Parathyroid adenoma (tissue), 2 donors: ENCODE measurements at regions not wholly inside any gene's neighbourhood (a gene's known extent, or its start where the extent isn't known, plus 50 kb on each side); places are given as distances from the start of the nearest gene placed in this dataset.

ENCODE experiments used
- H2AFZ ChIP-seq: fragments of 300-600 bp; sonication (generic); one replicate; pipeline ENCODE4 v1.7.0; 2017; ENCODE audit warnings: antibody characterized with exemption, mild to moderate bottlenecking
- H3K27ac ChIP-seq: fragments of 300-600 bp; sonication (generic); one replicate; pipeline ENCODE4 v1.7.0; 2017
- H3K27me3 ChIP-seq: fragments of 300-600 bp; sonication (generic); one replicate; pipeline ENCODE4 v1.7.0; 2017; ENCODE audit warnings: low read length; ENCODE audit not compliant: control insufficient read depth, insufficient read depth
- H3K36me3 ChIP-seq: fragments of 300-600 bp; sonication (generic); one replicate; pipeline ENCODE4 v1.7.0; 2017; ENCODE audit warnings: low read length; ENCODE audit not compliant: control insufficient read depth, insufficient read depth
- H3K4me1 ChIP-seq: fragments of 300-600 bp; sonication (generic); one replicate; pipeline ENCODE4 v1.7.0; 2017; ENCODE audit warnings: control low read depth
- H3K4me2 ChIP-seq: fragments of 300-600 bp; sonication (generic); one replicate; pipeline ENCODE4 v1.7.0; 2017; ENCODE audit warnings: low read length
- H3K4me3 ChIP-seq: fragments of 300-600 bp; sonication (generic); one replicate; pipeline ENCODE4 v1.7.0; 2017; ENCODE audit warnings: low read depth, low read length
- H3K79me2 ChIP-seq: fragments of 300-600 bp; sonication (generic); one replicate; pipeline ENCODE4 v1.7.0; 2017; ENCODE audit warnings: control low read depth
- H3K9ac ChIP-seq: fragments of 300-600 bp; sonication (generic); one replicate; pipeline ENCODE4 v1.7.0; 2017; ENCODE audit warnings: mild to moderate bottlenecking
- H3K9me3 ChIP-seq: fragments of 300-600 bp; sonication (generic); one replicate; pipeline ENCODE4 v1.7.0; 2017; ENCODE audit warnings: low read length; ENCODE audit not compliant: control insufficient read depth
- TF ChIP-seq, protein P1 (sequence below): fragments of 300-600 bp; sonication (generic); IDR thresholded peaks from one replicate; pipeline ENCODE4 v1.7.0; 2017; ENCODE audit warnings: antibody characterized with exemption, mild to moderate bottlenecking
- donor health status: primary hyperparathyroidism.

DNA sequence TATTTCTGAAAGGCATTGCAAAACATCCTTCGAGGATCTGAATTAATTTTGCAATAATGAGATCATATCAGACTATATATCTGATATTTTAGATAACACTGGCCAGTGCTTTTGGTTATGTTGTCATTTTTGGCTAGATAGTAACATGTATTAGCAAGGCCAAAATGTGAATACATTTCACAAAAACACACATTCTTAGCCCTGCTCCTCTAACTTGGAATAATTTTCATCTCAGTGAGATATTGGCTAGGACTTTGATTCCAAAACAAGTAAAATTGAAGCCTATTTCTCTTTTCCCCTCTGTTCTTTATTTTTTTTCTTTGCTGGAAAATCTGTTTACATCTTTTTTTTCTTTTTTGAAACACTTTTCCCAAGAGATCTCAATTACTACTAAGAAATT, 466.8 kb upstream of the CDH4 start:
- H3K4me1 ChIP-seq = no peaks in the 10 kb centered on the region
- H3K36me3 ChIP-seq = no peaks in the 10 kb centered on the region
- no peak overlapping the region for H3K9ac ChIP-seq
- no peaks in the 10 kb centered on the region for H3K79me2 ChIP-seq
- H3K27ac ChIP-seq = no peak overlapping the region
- H3K4me2 ChIP-seq = no peak overlapping the region
- H2AFZ ChIP-seq = no peak overlapping the region
- H3K27me3 ChIP-seq = no peaks in the 10 kb centered on the region
- H3K9me3 ChIP-seq = no peaks in the 10 kb centered on the region
- H3K4me3 ChIP-seq = no peak overlapping the region
- TF ChIP-seq, protein P1, sequence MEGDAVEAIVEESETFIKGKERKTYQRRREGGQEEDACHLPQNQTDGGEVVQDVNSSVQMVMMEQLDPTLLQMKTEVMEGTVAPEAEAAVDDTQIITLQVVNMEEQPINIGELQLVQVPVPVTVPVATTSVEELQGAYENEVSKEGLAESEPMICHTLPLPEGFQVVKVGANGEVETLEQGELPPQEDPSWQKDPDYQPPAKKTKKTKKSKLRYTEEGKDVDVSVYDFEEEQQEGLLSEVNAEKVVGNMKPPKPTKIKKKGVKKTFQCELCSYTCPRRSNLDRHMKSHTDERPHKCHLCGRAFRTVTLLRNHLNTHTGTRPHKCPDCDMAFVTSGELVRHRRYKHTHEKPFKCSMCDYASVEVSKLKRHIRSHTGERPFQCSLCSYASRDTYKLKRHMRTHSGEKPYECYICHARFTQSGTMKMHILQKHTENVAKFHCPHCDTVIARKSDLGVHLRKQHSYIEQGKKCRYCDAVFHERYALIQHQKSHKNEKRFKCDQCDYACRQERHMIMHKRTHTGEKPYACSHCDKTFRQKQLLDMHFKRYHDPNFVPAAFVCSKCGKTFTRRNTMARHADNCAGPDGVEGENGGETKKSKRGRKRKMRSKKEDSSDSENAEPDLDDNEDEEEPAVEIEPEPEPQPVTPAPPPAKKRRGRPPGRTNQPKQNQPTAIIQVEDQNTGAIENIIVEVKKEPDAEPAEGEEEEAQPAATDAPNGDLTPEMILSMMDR = no peak

DNA sequence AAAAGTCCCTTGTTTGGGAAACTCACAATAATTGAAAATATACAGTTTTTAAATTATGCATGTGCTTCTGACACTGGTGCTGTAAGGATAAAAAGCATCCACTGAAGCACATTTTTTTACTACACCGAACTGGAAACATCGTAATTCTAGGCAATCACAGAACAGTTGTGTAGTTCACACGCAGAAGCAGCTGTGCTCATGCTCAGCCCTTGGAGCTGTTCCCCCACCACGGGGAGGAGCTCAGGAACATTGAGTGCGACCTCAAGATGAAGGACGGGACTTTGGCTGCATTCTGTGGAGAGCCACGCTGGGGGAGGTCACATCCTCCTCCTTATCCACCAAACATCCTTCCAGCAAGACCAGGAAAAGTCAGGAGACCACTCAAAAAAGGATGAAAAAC, 466.3 kb upstream of the CDH4 start:
- H3K27me3 ChIP-seq = no peaks in the 10 kb centered on the region
- TF ChIP-seq, protein P1 = no peak
- no peak overlapping the region for H3K4me2 ChIP-seq
- no peaks in the 10 kb centered on the region for H3K4me1 ChIP-seq
- no peak overlapping the region for H2AFZ ChIP-seq
- no peaks in the 10 kb centered on the region for H3K36me3 ChIP-seq
- H3K9ac ChIP-seq = no peak overlapping the region
- H3K27ac ChIP-seq = no peak overlapping the region
- no peaks in the 10 kb centered on the region for H3K79me2 ChIP-seq
- H3K4me3 ChIP-seq = no peak overlapping the region
- H3K9me3 ChIP-seq = no peaks in the 10 kb centered on the region

DNA sequence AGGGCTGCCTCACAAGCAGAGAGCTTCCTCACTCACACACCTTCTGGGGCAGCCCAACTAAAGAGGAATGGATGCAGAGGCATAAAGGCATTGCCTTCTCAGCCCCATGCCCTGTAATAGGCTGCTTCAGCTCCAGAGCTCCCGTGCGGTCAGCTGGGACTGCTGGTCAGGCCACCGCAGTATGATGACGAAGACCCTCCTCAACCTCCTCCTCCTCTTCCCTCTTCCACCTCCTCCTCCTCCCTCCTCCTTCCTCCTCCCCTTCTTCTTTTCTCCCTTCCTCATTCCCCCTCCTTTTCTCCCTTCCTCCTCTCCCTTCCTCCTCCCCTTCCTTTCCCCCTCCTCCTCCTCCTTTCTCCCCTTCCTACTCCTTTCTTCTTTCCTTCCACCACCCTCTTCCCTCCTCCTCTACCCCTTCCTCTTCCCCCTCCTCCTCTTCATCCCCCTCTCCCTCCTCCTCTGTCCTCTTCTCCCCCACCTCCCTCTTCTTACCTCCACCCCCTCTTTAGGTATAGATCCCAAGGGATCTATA, 465.3 kb upstream of the CDH4 start:
- TF ChIP-seq, protein P1 = no peak
- Histone ChIP-seq H3K9ac (no peak overlapping the region), H3K9me3 (no peaks in the 10 kb centered on the region), H3K4me3 (no peak overlapping the region), H3K4me1 (no peaks in the 10 kb centered on the region), H3K4me2 (no peak overlapping the region), H3K27me3 (no peaks in the 10 kb centered on the region), H3K79me2 (no peaks in the 10 kb centered on the region), H3K36me3 (no peaks in the 10 kb centered on the region), H2AFZ (no peak overlapping the region), H3K27ac (no peak overlapping the region)

DNA sequence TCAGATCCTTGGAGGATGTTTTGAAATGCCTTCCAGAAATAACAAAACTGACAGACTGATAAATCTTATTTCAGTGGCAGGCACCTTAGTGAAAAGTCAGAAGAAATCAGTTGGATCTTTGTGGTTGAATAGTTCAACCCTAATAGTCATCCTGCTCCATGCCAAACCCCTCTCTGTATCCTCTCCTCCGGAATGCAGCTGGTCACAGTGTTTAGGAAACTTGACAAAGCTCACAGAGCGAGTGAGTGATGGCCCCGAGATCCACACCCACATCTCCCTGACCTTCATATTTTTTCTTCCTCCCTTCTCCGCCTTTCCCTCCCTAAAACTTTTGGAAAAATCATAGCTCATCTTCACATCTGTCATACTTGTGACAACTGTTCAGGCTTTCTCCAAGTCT, 464.8 kb upstream of the CDH4 start:
- Histone ChIP-seq H3K27me3 (no peaks in the 10 kb centered on the region), H3K36me3 (no peaks in the 10 kb centered on the region), H2AFZ (no peak overlapping the region), H3K9ac (no peak overlapping the region), H3K4me2 (no peak overlapping the region), H3K9me3 (no peaks in the 10 kb centered on the region), H3K27ac (no peak overlapping the region), H3K4me1 (no peaks in the 10 kb centered on the region), H3K79me2 (no peaks in the 10 kb centered on the region), H3K4me3 (no peak overlapping the region)
- TF ChIP-seq, protein P1 = no peak

DNA sequence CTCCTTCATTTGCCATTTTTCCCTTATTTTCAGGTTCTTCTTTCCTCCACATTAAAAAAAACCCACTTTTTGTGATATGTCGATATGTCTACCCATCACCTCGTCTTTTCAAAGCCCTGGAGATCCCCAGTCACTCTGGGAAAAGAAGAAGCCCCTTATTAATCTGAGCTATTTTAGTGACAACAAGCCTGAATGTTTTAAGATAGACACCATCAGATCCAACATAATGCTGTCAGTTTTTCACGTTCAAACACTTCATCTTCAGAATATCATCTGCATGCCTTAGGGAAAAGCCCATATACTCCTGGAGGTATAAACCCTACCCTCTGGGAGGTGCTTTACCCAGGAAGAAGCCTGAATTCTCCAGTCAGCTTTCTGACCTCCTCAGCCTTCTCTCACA, 464.0 kb upstream of the CDH4 start:
- no peak overlapping the region for H3K27ac ChIP-seq
- H3K36me3 ChIP-seq = no peaks in the 10 kb centered on the region
- H2AFZ ChIP-seq = no peak overlapping the region
- H3K9me3 ChIP-seq = no peaks in the 10 kb centered on the region
- no peak overlapping the region for H3K9ac ChIP-seq
- no peaks in the 10 kb centered on the region for H3K79me2 ChIP-seq
- H3K4me1 ChIP-seq = no peaks in the 10 kb centered on the region
- H3K4me3 ChIP-seq = no peak overlapping the region
- no peak overlapping the region for H3K4me2 ChIP-seq
- TF ChIP-seq, protein P1 = no peak
- H3K27me3 ChIP-seq = no peaks in the 10 kb centered on the region
